ENCODE measurements at regions not wholly inside any gene's neighbourhood (a gene's known extent, or its start where the extent isn't known, plus 50 kb on each side); places are given as distances from the start of the nearest gene placed in this dataset.

DNA sequence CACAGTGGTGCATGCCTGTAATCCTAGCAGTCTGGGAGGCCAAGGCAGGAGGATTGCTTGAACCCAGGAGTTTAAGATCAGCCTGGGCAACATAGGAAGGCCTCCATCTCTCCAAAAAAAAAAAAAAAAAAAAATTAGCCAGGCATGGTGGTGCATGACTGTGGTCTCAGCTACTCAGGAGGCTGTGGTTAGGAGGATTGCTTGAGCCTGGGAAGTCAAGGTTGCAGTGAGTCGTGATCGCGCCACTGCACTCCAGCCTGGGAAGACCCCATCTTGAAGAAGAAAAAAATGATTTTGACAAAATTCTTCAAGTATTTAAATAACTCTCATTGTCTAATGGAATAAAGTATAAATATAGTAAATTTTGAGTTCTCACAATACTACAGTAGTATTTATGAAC, 219.2 kb upstream of the SSTR1 start:
- TF ChIP-seq, protein P1, sequence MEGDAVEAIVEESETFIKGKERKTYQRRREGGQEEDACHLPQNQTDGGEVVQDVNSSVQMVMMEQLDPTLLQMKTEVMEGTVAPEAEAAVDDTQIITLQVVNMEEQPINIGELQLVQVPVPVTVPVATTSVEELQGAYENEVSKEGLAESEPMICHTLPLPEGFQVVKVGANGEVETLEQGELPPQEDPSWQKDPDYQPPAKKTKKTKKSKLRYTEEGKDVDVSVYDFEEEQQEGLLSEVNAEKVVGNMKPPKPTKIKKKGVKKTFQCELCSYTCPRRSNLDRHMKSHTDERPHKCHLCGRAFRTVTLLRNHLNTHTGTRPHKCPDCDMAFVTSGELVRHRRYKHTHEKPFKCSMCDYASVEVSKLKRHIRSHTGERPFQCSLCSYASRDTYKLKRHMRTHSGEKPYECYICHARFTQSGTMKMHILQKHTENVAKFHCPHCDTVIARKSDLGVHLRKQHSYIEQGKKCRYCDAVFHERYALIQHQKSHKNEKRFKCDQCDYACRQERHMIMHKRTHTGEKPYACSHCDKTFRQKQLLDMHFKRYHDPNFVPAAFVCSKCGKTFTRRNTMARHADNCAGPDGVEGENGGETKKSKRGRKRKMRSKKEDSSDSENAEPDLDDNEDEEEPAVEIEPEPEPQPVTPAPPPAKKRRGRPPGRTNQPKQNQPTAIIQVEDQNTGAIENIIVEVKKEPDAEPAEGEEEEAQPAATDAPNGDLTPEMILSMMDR (IDR thresholded peaks at IDR 0.05; ENCODE audit: unreplicated experiment), result no peak
- H3K4me1 Mint-ChIP-seq (ENCODE audit: low read depth, unreplicated experiment), result no peaks in the 10 kb centered on the region
- H3K36me3 Mint-ChIP-seq (ENCODE audit: insufficient read depth, unreplicated experiment), result no peaks in the 10 kb centered on the region
- H3K27ac Mint-ChIP-seq (ENCODE audit: unreplicated experiment), result no peak overlapping the region
- H3K4me3 Mint-ChIP-seq (ENCODE audit: low read depth, unreplicated experiment), result no peak overlapping the region
- CTCF ChIA-PET, result no interaction called here
- no peaks in the 10 kb centered on the region for H3K9me3 Mint-ChIP-seq (ENCODE audit: low read depth, unreplicated experiment)
- H3K27me3 Mint-ChIP-seq (ENCODE audit: unreplicated experiment), result no peaks in the 10 kb centered on the region
- no peak for DNase-seq
- intact Hi-C loops (cut with micrococcal nuclease; ENCODE audit: unreplicated experiment), result loop anchor here (5.0 kb wide), 1 partner anchor 164 kb away; no protein-coding TSS in a partner anchor
- BruUV-seq (replicated peaks), result no TSS peak

DNA sequence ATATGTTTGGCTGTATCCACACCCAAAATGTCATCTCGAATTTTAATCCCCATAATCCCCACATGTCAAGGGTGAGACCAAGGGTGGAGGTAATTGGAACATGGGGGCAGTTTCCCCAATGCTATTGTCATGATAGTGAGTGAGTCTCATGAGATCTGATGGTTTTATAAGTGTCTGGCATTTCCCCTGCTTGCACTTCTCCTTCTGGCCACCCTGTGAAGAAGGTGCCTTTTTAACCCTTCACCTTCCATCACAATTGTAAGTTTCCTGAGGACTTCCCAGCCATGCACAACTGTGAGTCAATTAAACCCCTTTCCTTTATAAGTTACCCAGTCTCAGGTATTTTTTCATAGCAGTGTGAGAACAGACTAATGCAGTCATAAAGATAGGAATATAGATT, 216.7 kb upstream of the SSTR1 start:
- no peak for DNase-seq
- Mint-ChIP-seq H3K27me3 (ENCODE audit: unreplicated experiment) (no peaks in the 10 kb centered on the region), H3K4me1 (ENCODE audit: low read depth, unreplicated experiment) (no peaks in the 10 kb centered on the region), H3K9me3 (ENCODE audit: low read depth, unreplicated experiment) (no peaks in the 10 kb centered on the region), H3K4me3 (ENCODE audit: low read depth, unreplicated experiment) (no peak overlapping the region), H3K36me3 (ENCODE audit: insufficient read depth, unreplicated experiment) (no peaks in the 10 kb centered on the region), H3K27ac (ENCODE audit: unreplicated experiment) (no peak overlapping the region)
- CTCF ChIA-PET, result no interaction called here
- intact Hi-C loops (cut with micrococcal nuclease; ENCODE audit: unreplicated experiment), result no loop called here
- TF ChIP-seq, protein P1 (IDR thresholded peaks at IDR 0.05; ENCODE audit: unreplicated experiment), result no peak
- no TSS peak for BruUV-seq (replicated peaks)

DNA sequence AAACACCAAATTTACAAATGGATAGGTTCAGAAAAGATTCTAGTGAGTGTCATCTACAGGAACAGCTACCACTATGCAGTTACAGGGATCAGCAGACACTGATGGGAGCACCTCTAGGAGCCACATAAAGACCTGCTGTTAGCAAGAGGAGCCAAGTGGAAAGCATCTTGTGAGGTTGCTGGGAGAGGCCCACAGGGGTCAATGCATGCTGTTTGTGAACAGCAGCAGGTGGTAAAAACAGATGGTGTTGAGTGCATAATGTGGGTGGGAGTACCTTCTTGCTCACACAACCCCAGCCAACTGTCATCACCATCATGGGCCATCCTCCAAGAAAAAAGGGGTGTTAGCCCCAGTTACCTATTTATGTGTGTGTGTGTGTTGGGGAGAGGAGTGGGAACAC, 215.2 kb upstream of the SSTR1 start:
- no TSS peak for BruUV-seq (replicated peaks)
- Mint-ChIP-seq H3K4me3 (ENCODE audit: low read depth, unreplicated experiment) (no peak overlapping the region), H3K9me3 (ENCODE audit: low read depth, unreplicated experiment) (no peaks in the 10 kb centered on the region), H3K36me3 (ENCODE audit: insufficient read depth, unreplicated experiment) (no peaks in the 10 kb centered on the region), H3K27ac (ENCODE audit: unreplicated experiment) (no peak overlapping the region), H3K27me3 (ENCODE audit: unreplicated experiment) (no peaks in the 10 kb centered on the region), H3K4me1 (ENCODE audit: low read depth, unreplicated experiment) (no peaks in the 10 kb centered on the region)
- intact Hi-C loops (cut with micrococcal nuclease; ENCODE audit: unreplicated experiment), result no loop called here
- CTCF ChIA-PET, result no interaction called here
- TF ChIP-seq, protein P1 (IDR thresholded peaks at IDR 0.05; ENCODE audit: unreplicated experiment), result no peak
- DNase-seq, result no peak

DNA sequence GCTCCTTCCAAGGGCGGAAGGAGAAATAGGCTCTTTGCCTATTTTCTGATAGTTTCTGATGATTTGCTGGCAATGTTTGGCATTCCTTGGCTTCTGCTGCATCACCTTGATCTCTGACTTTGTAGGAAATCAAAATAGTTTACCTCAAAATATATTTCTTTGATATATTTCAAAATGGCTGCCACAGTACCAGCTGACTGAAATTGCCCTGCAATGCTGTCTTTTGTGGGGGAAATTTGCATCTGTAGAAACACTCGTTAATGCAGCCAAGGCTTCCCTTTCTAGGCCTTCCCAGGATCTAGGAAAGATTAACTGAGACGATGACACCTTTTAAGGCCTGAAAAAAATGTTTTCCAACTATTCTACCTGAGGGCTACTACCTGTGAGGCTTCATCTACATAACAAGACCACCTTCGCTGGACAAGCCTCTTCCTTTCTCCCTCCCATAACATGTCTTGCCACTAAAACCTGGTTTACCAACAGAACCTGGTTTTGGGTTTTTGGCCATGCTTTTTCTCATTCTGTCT, 212.8 kb upstream of the SSTR1 start:
- intact Hi-C loops (cut with micrococcal nuclease; ENCODE audit: unreplicated experiment), result no loop called here
- Mint-ChIP-seq H3K4me3 (ENCODE audit: low read depth, unreplicated experiment) (no peak overlapping the region), H3K4me1 (ENCODE audit: low read depth, unreplicated experiment) (no peaks in the 10 kb centered on the region), H3K27me3 (ENCODE audit: unreplicated experiment) (no peaks in the 10 kb centered on the region), H3K9me3 (ENCODE audit: low read depth, unreplicated experiment) (no peaks in the 10 kb centered on the region), H3K36me3 (ENCODE audit: insufficient read depth, unreplicated experiment) (no peaks in the 10 kb centered on the region), H3K27ac (ENCODE audit: unreplicated experiment) (no peak overlapping the region)
- no peak for DNase-seq
- CTCF ChIA-PET, result no interaction called here
- TF ChIP-seq, protein P1 (IDR thresholded peaks at IDR 0.05; ENCODE audit: unreplicated experiment), result no peak
- no TSS peak for BruUV-seq (replicated peaks)

All from Calu3 (cell line).